Fibroblast of villous mesenchyme (primary cell): ENCODE measurements at regions not wholly inside any gene's neighbourhood (a gene's known extent, or its start where the extent isn't known, plus 50 kb on each side); places are given as distances from the start of the nearest gene placed in this dataset.

Source experiments
- DNase-seq: peaks from one replicate; pipeline ENCODE4 v3.0.0-alpha.2; 2010; ENCODE audit warnings: low read depth
- H3K4me3 ChIP-seq: 2 replicates; pipeline ENCODE4 v1.5.1; 2011; ENCODE audit warnings: low read depth, mild to moderate bottlenecking, low read length
- CTCF ChIP-seq: IDR thresholded peaks from 2 replicates; pipeline ENCODE4 v1.5.1; 2012; ENCODE audit warnings: low read depth, mild to moderate bottlenecking, low read length; ENCODE audit not compliant: insufficient read depth

DNA sequence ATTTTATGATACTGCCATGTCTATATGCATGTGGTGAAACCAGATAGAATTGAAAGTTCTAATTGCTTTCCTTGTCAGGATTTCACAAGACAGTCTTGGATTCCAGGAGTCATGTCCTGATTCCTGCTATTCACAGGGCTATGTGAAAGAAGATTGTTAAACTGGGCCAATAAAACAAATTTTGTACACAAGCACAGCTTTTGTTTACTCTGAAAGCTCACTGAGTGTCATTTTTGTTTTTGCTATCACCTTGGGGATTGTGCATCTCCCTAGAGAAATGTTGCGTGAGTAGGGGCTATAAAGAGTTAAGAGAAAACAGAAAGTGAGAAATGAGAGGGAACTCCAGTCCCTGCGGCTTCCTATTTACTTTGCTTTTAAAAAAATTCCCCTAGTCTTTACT, 627.5 kb downstream of the PKHD1 start:
- TF ChIP-seq CTCF, result no peak
- DNase-seq, result no peak
- no peak overlapping the region for H3K4me3 ChIP-seq

GRCh38 chr6:51462896-51463295, 624.5 kb downstream of the PKHD1 start:
- no peak for TF ChIP-seq CTCF
- H3K4me3 ChIP-seq, result no peak overlapping the region

GRCh38 chr6:51463321-51463720, 624.1 kb downstream of the PKHD1 start:
- no peak overlapping the region for H3K4me3 ChIP-seq
- DNase-seq, result no peak
- no peak for TF ChIP-seq CTCF

More at GRCh38 chr6:51462896-51463295, 624.5 kb downstream of the PKHD1 start:
- no peak for DNase-seq

- no peak for TF ChIP-seq CTCF
- no peak overlapping the region for H3K4me3 ChIP-seq
- no peak for DNase-seq
These were observed 622.5 kb downstream of the PKHD1 start for GRCh38 chr6:51464956-51465355.

- DNase-seq, result no peak
These were observed 621.0 kb downstream of the PKHD1 start for GRCh38 chr6:51466427-51466826.

GRCh38 chr6:51467231-51467952, 620.0 kb downstream of the PKHD1 start:
- TF ChIP-seq CTCF, result no peak
- H3K4me3 ChIP-seq, result no peak overlapping the region
- no peak for DNase-seq

More at GRCh38 chr6:51466427-51466826, 621.0 kb downstream of the PKHD1 start:
- H3K4me3 ChIP-seq, result no peak overlapping the region
- no peak for TF ChIP-seq CTCF

DNA sequence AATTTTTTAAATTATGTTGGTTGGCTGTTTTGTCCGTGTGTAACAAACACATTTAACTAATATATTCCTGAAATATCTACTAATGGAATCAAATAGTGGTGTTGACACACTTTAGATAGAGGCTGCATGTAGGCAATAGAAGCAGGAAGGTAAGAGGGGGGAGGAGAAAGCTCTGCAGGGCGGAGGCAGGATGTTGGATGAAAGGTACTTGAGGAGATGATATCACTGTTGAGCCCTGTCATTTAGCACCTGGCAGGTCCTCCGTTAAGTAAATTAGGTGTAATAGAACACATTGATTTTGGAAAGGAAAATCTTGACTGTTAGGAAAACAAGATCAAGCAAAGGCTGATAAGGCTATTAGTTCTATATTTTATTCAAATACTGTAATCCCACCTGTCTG, 618.7 kb downstream of the PKHD1 start:
- H3K4me3 ChIP-seq, result no peak overlapping the region
- DNase-seq, result no peak
- no peak for TF ChIP-seq CTCF
